ENCODE measurements at regions not wholly inside any gene's neighbourhood (a gene's known extent, or its start where the extent isn't known, plus 50 kb on each side); places are given as distances from the start of the nearest gene placed in this dataset.
A peak's percentile ranks its signal among the peaks of the same experiment; 100 is the strongest.

GRCh38 chr15:53851110-53851848, 91.8 kb upstream of the WDR72 start:
- no peak for TF ChIP-seq Cebpa-rat (IDR thresholded peaks at IDR 0.05)
- Histone ChIP-seq H3K4me3 (no peak overlapping the region), H3K4me2 (no peak overlapping the region), H3K27ac (no peak overlapping the region), H3K9me3 (replicated peaks in 1 of 11) (no peaks in the 10 kb centered on the region; a peak in 1 of 22 replicates), H3K27me3 (no peaks in the 10 kb centered on the region), H4K20me1 (no peaks in the 10 kb centered on the region), H3K4me1 (no peaks in the 10 kb centered on the region), H3K9ac (no peak overlapping the region), H3K36me3 (no peaks in the 10 kb centered on the region)

- TF ChIP-seq Cebpa-rat (IDR thresholded peaks at IDR 0.05): no peak
- Histone ChIP-seq H3K4me3 (no peak overlapping the region), H3K36me3 (no peaks in the 10 kb centered on the region), H4K20me1 (no peaks in the 10 kb centered on the region), H3K4me2 (no peak overlapping the region), H3K9me3 (replicated peaks in 1 of 11) (no peaks in the 10 kb centered on the region), H3K4me1 (peaks cover 0 to 9% (median 0%) of the 10 kb centered on the region in 10 experiments; a peak in 4 of 20 replicates), H3K27ac (no peak overlapping the region), H3K27me3 (no peaks in the 10 kb centered on the region), H3K9ac (no peak overlapping the region)
Observed at GRCh38 chr15:53847745-53848144, 88.3 kb upstream of the WDR72 start.

GRCh38 chr15:53844634-53845033, 85.2 kb upstream of the WDR72 start:
- H4K20me1 ChIP-seq: no peaks in the 10 kb centered on the region
- H3K4me2 ChIP-seq: no peak overlapping the region
- H3K4me1 ChIP-seq: peaks cover 0 to 9% (median 0%) of the 10 kb centered on the region in 10 experiments; a peak in 4 of 20 replicates
- no peak overlapping the region for H3K4me3 ChIP-seq
- no peak overlapping the region for H3K27ac ChIP-seq
- H3K9ac ChIP-seq: no peak overlapping the region
- no peak for TF ChIP-seq Cebpa-rat (IDR thresholded peaks at IDR 0.05)
- H3K9me3 ChIP-seq (replicated peaks in 1 of 11): no peaks in the 10 kb centered on the region
- H3K36me3 ChIP-seq: no peaks in the 10 kb centered on the region
- no peaks in the 10 kb centered on the region for H3K27me3 ChIP-seq

GRCh38 chr15:53843869-53844569, 84.6 kb upstream of the WDR72 start:
- Histone ChIP-seq H3K9me3 (replicated peaks in 1 of 11) (no peaks in the 10 kb centered on the region), H3K36me3 (no peaks in the 10 kb centered on the region), H3K9ac (no peak overlapping the region), H3K4me1 (peaks cover 0 to 9% (median 0%) of the 10 kb centered on the region in 10 experiments; a peak in 4 of 20 replicates), H3K27ac (no peak overlapping the region), H3K4me3 (no peak overlapping the region), H3K4me2 (peak overlapping the region in 2 of 11 experiments; percentile 13 to 28; a peak in 3 of 22 replicates), H4K20me1 (no peaks in the 10 kb centered on the region), H3K27me3 (no peaks in the 10 kb centered on the region)
- no peak for TF ChIP-seq Cebpa-rat (IDR thresholded peaks at IDR 0.05)

- H3K36me3 ChIP-seq: no peaks in the 10 kb centered on the region
- H3K27ac ChIP-seq: no peak overlapping the region
Observed at GRCh38 chr15:53843166-53843565, 83.7 kb upstream of the WDR72 start.

GRCh38 chr15:53841651-53842050, 82.2 kb upstream of the WDR72 start:
- Histone ChIP-seq H3K27me3 (no peaks in the 10 kb centered on the region), H3K4me1 (peaks cover 0 to 9% (median 0%) of the 10 kb centered on the region in 10 experiments; a peak in 4 of 20 replicates), H3K4me2 (no peak overlapping the region)

More at GRCh38 chr15:53843166-53843565, 83.7 kb upstream of the WDR72 start:
- TF ChIP-seq Cebpa-rat (IDR thresholded peaks at IDR 0.05): no peak
- Histone ChIP-seq H3K4me2 (no peak overlapping the region), H3K4me3 (no peak overlapping the region), H3K9me3 (replicated peaks in 1 of 11) (no peaks in the 10 kb centered on the region), H3K4me1 (peaks cover 0 to 9% (median 0%) of the 10 kb centered on the region in 10 experiments; a peak in 4 of 20 replicates), H4K20me1 (no peaks in the 10 kb centered on the region), H3K27me3 (no peaks in the 10 kb centered on the region), H3K9ac (no peak overlapping the region)

GRCh38 chr15:53840681-53841080, 81.2 kb upstream of the WDR72 start:
- peaks cover 0 to 9% (median 0%) of the 10 kb centered on the region in 10 experiments; a peak in 4 of 20 replicates for H3K4me1 ChIP-seq
- no peaks in the 10 kb centered on the region for H3K9me3 ChIP-seq (replicated peaks in 1 of 11)
- no peak overlapping the region for H3K4me2 ChIP-seq
- no peaks in the 10 kb centered on the region for H3K36me3 ChIP-seq
- no peaks in the 10 kb centered on the region for H3K27me3 ChIP-seq
- H4K20me1 ChIP-seq: no peaks in the 10 kb centered on the region
- H3K27ac ChIP-seq: no peak overlapping the region
- no peak for TF ChIP-seq Cebpa-rat (IDR thresholded peaks at IDR 0.05)
- H3K4me3 ChIP-seq: no peak overlapping the region
- H3K9ac ChIP-seq: no peak overlapping the region

More at GRCh38 chr15:53841651-53842050, 82.2 kb upstream of the WDR72 start:
- Histone ChIP-seq H3K27ac (no peak overlapping the region), H4K20me1 (no peaks in the 10 kb centered on the region), H3K9ac (no peak overlapping the region), H3K36me3 (no peaks in the 10 kb centered on the region), H3K9me3 (replicated peaks in 1 of 11) (no peaks in the 10 kb centered on the region), H3K4me3 (no peak overlapping the region)
- TF ChIP-seq Cebpa-rat (IDR thresholded peaks at IDR 0.05): no peak

DNA sequence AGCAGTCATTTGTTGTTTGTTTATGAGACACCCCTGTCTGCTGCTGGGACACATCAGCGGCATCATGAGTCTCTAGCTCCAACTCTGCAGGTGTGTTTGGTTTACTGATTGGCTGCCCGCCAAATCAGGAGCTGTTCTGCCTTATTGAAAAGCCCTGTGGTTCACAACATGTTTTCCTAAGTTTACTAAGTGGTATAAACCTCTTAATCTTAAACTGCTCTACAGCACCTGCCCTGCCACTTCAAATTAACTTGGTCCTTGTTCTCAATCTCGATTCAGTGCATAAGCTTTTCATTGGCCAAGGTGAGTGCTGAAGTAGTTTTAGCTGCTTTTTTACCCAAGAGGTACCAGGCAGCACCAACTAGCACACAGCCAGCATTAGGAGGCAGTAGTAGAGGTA, 77.8 kb upstream of the WDR72 start:
- Histone ChIP-seq H3K27ac (no peak overlapping the region), H4K20me1 (no peaks in the 10 kb centered on the region), H3K9me3 (replicated peaks in 1 of 11) (no peaks in the 10 kb centered on the region), H3K27me3 (no peaks in the 10 kb centered on the region), H3K36me3 (no peaks in the 10 kb centered on the region), H3K4me2 (no peak overlapping the region), H3K9ac (no peak overlapping the region), H3K4me1 (no peaks in the 10 kb centered on the region), H3K4me3 (no peak overlapping the region)
- TF ChIP-seq Cebpa-rat (IDR thresholded peaks at IDR 0.05): no peak

DNA sequence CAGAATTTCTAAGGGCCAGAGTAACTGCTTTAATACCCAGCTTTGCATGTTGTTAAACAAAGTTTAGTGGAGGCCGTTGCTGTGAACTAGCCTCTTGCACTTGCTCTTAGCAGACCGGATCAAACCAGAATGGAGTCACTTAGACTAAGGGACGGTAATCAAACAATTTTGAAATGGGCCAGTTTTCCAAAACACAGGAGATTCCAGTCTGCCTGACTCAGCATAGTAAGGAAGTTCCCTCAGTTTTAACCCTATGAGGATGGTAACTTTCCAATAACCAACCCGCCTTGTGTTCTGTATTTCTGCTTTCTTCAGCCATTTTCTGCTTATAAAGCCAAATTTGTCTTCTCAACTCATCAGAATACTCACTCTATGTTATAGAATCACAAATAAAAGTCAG, 77.2 kb upstream of the WDR72 start:
- Histone ChIP-seq H4K20me1 (no peaks in the 10 kb centered on the region), H3K9ac (no peak overlapping the region), H3K27ac (no peak overlapping the region), H3K4me3 (no peak overlapping the region), H3K9me3 (replicated peaks in 1 of 11) (no peaks in the 10 kb centered on the region), H3K4me1 (no peaks in the 10 kb centered on the region), H3K27me3 (no peaks in the 10 kb centered on the region), H3K36me3 (no peaks in the 10 kb centered on the region), H3K4me2 (no peak overlapping the region)
- no peak for TF ChIP-seq Cebpa-rat (IDR thresholded peaks at IDR 0.05)
